ENCODE measurements at regions not wholly inside any gene's neighbourhood (a gene's known extent, or its start where the extent isn't known, plus 50 kb on each side); places are given as distances from the start of the nearest gene placed in this dataset.

GRCh38 chr6:91436448-91436847 is 849.6 kb upstream of the MAP3K7 start:
- no peak for ATAC-seq (ENCODE audit: insufficient read depth, low FRiP score)
- no peak for TF ChIP-seq CTCF (IDR thresholded peaks at IDR 0.05; ENCODE audit: control extremely low read depth, extremely low read depth)
- no peaks in the 10 kb centered on the region for H3K9me3 ChIP-seq (ENCODE audit: control insufficient read depth in 4 of 4, insufficient read depth in 3 of 4, low read length in 3 of 4)
- no peak overlapping the region for H3K27ac ChIP-seq (ENCODE audit: low read depth in 1 of 2, low read length in 1 of 2)
- H3K4me1 ChIP-seq (ENCODE audit: control insufficient read depth in 5 of 5, insufficient read depth in 5 of 5, low read length in 5 of 5): peaks cover 0 to 15% (median 0%) of the 10 kb centered on the region in 5 donors
- no peak overlapping the region for H3K9ac ChIP-seq (ENCODE audit: insufficient read depth in 1 of 2, low read length in 2 of 2)
- no peak for DNase-seq
- WGBS, 2 donors: 80 to 91% methylated on average over 2 of the region's 2 CpGs
- H3K4me3 ChIP-seq: no peak overlapping the region
- H3K36me3 ChIP-seq (ENCODE audit: control insufficient read depth in 4 of 4, insufficient read depth in 4 of 4, low read length in 4 of 4): no peaks in the 10 kb centered on the region
- no peaks in the 10 kb centered on the region for H3K27me3 ChIP-seq (ENCODE audit: control insufficient read depth in 3 of 3, insufficient read depth in 3 of 3, low read length in 2 of 3)

GRCh38 chr6:91435630-91436029 is 848.8 kb upstream of the MAP3K7 start:
- TF ChIP-seq CTCF (IDR thresholded peaks at IDR 0.05; ENCODE audit: control extremely low read depth, extremely low read depth): no peak
- H3K4me3 ChIP-seq: no peak overlapping the region
- ATAC-seq (ENCODE audit: insufficient read depth, low FRiP score) (no peak), DNase-seq (no peak)
- no peak overlapping the region for H3K9ac ChIP-seq (ENCODE audit: insufficient read depth in 1 of 2, low read length in 2 of 2)
- no peaks in the 10 kb centered on the region for H3K9me3 ChIP-seq (ENCODE audit: control insufficient read depth in 4 of 4, insufficient read depth in 3 of 4, low read length in 3 of 4)
- H3K36me3 ChIP-seq (ENCODE audit: control insufficient read depth in 4 of 4, insufficient read depth in 4 of 4, low read length in 4 of 4): no peaks in the 10 kb centered on the region
- H3K27me3 ChIP-seq (ENCODE audit: control insufficient read depth in 3 of 3, insufficient read depth in 3 of 3, low read length in 2 of 3): no peaks in the 10 kb centered on the region
- no peak overlapping the region for H3K27ac ChIP-seq (ENCODE audit: low read depth in 1 of 2, low read length in 1 of 2)
- peaks cover 0 to 15% (median 0%) of the 10 kb centered on the region in 5 donors for H3K4me1 ChIP-seq (ENCODE audit: control insufficient read depth in 5 of 5, insufficient read depth in 5 of 5, low read length in 5 of 5)
- 92 to 95% methylated on average over 1 of the region's 1 CpG for WGBS, 2 donors

GRCh38 chr6:91434576-91434975 is 847.7 kb upstream of the MAP3K7 start:
- ATAC-seq (ENCODE audit: insufficient read depth, low FRiP score): no peak
- Histone ChIP-seq H3K9me3 (ENCODE audit: control insufficient read depth in 4 of 4, insufficient read depth in 3 of 4, low read length in 3 of 4) (no peaks in the 10 kb centered on the region), H3K27me3 (ENCODE audit: control insufficient read depth in 3 of 3, insufficient read depth in 3 of 3, low read length in 2 of 3) (no peaks in the 10 kb centered on the region), H3K4me1 (ENCODE audit: control insufficient read depth in 5 of 5, insufficient read depth in 5 of 5, low read length in 5 of 5) (peaks cover 0 to 15% (median 0%) of the 10 kb centered on the region in 5 donors), H3K36me3 (ENCODE audit: control insufficient read depth in 4 of 4, insufficient read depth in 4 of 4, low read length in 4 of 4) (no peaks in the 10 kb centered on the region), H3K4me3 (no peak overlapping the region), H3K9ac (ENCODE audit: insufficient read depth in 1 of 2, low read length in 2 of 2) (no peak overlapping the region), H3K27ac (ENCODE audit: low read depth in 1 of 2, low read length in 1 of 2) (no peak overlapping the region)
- DNase-seq: peak in 2 of 3 donors; percentile 61 to 70
- no peak for TF ChIP-seq CTCF (IDR thresholded peaks at IDR 0.05; ENCODE audit: control extremely low read depth, extremely low read depth)
- 70 to 84% methylated on average over 2 of the region's 2 CpGs for whole genome bisulfite sequencing, 2 donors

Measured in lung (tissue), 11 donors.